BE2C (cell line): ENCODE measurements at regions not wholly inside any gene's neighbourhood (a gene's known extent, or its start where the extent isn't known, plus 50 kb on each side); places are given as distances from the start of the nearest gene placed in this dataset.
A peak's percentile ranks its signal among the peaks of the same experiment; 100 is the strongest.

ENCODE experiments used
- DNase-seq: peaks from one replicate; pipeline ENCODE4 v3.0.0-alpha.2; 2020
- H3K27me3 ChIP-seq: fragments of 250-450 bp; sonication (Bioruptor Pico); 2 replicates; pipeline ENCODE4 v1.5.1; 2020; ENCODE audit warnings: mild to moderate bottlenecking
- H3K36me3 ChIP-seq: fragments of 250-450 bp; sonication (Bioruptor Pico); 2 replicates; pipeline ENCODE4 v1.5.1; 2020; ENCODE audit warnings: mild to moderate bottlenecking
- H3K4me1 ChIP-seq: fragments of 250-450 bp; sonication (Bioruptor Pico); 2 replicates; pipeline ENCODE4 v1.5.1; 2020
- H3K4me3 ChIP-seq: 2 replicates; pipeline ENCODE4 v1.5.1; 2011; ENCODE audit warnings: low read depth, low read length
- H3K9me3 ChIP-seq: fragments of 250-450 bp; sonication (Bioruptor Pico); 2 replicates; pipeline ENCODE4 v1.5.1; 2020
- CTCF ChIP-seq: IDR thresholded peaks from 2 replicates; pipeline ENCODE4 v1.5.1; 2012; ENCODE audit warnings: mild to moderate bottlenecking, low read depth, low read length

- DNase-seq = no peak
- Histone ChIP-seq H3K4me1 (no peaks in the 10 kb centered on the region), H3K4me3 (no peak overlapping the region), H3K27me3 (no peaks in the 10 kb centered on the region), H3K36me3 (no peaks in the 10 kb centered on the region), H3K9me3 (peaks cover 3% of the 10 kb centered on the region)
- no peak for TF ChIP-seq CTCF
These were observed 180.8 kb downstream of the SPRY1 start for GRCh38 chr4:123577225-123577906.

GRCh38 chr4:123578276-123579029, 181.9 kb downstream of the SPRY1 start:
- no peak for TF ChIP-seq CTCF
- Histone ChIP-seq H3K9me3 (peaks cover 3% of the 10 kb centered on the region), H3K27me3 (no peaks in the 10 kb centered on the region), H3K36me3 (no peaks in the 10 kb centered on the region), H3K4me1 (no peaks in the 10 kb centered on the region), H3K4me3 (no peak overlapping the region)
- DNase-seq = no peak

GRCh38 chr4:123579961-123580360, 183.4 kb downstream of the SPRY1 start:
- Histone ChIP-seq H3K4me3 (no peak overlapping the region), H3K9me3 (peaks cover 3% of the 10 kb centered on the region), H3K36me3 (no peaks in the 10 kb centered on the region), H3K4me1 (no peaks in the 10 kb centered on the region), H3K27me3 (no peaks in the 10 kb centered on the region)
- no peak for TF ChIP-seq CTCF
- DNase-seq = no peak

GRCh38 chr4:123580981-123581664, 184.5 kb downstream of the SPRY1 start:
- Histone ChIP-seq H3K9me3 (peaks cover 3% of the 10 kb centered on the region), H3K4me1 (no peaks in the 10 kb centered on the region), H3K36me3 (no peaks in the 10 kb centered on the region), H3K4me3 (no peak overlapping the region), H3K27me3 (no peaks in the 10 kb centered on the region)
- DNase-seq = peak; percentile 9
- no peak for TF ChIP-seq CTCF

GRCh38 chr4:123581802-123582201, 185.2 kb downstream of the SPRY1 start:
- TF ChIP-seq CTCF = no peak
- H3K4me3 ChIP-seq = no peak overlapping the region
- H3K27me3 ChIP-seq = no peaks in the 10 kb centered on the region
- no peaks in the 10 kb centered on the region for H3K4me1 ChIP-seq
- H3K9me3 ChIP-seq = peaks cover 3% of the 10 kb centered on the region
- no peaks in the 10 kb centered on the region for H3K36me3 ChIP-seq
- DNase-seq = no peak
